HG03460 (cell line): ENCODE measurements at regions not wholly inside any gene's neighbourhood (a gene's known extent, or its start where the extent isn't known, plus 50 kb on each side); places are given as distances from the start of the nearest gene placed in this dataset.

ENCODE experiments used
- ATAC-seq: cut with Tn5 transposase; IDR thresholded peaks from one replicate; pipeline ENCODE4 v1.9.1; 2021; ENCODE audit not compliant: unreplicated experiment

- no peak for ATAC-seq
Measured at GRCh38 chr3:59547874-59548273, 498.0 kb upstream of the CFAP20DC start.

- ATAC-seq, result no peak
Measured at GRCh38 chr3:59546522-59546921, 496.7 kb upstream of the CFAP20DC start.

- no peak for ATAC-seq
Measured at GRCh38 chr3:59545374-59545773, 495.5 kb upstream of the CFAP20DC start.

- ATAC-seq, result no peak
Measured at GRCh38 chr3:59542276-59542675, 492.5 kb upstream of the CFAP20DC start.

- ATAC-seq, result peak; percentile 84
Measured at GRCh38 chr3:59540696-59541095, 490.9 kb upstream of the CFAP20DC start.

GRCh38 chr3:59540241-59540640 lies 490.4 kb upstream of the CFAP20DC start:
- no peak for ATAC-seq

- no peak for ATAC-seq
Measured at GRCh38 chr3:59538753-59539432, 489.1 kb upstream of the CFAP20DC start.

- ATAC-seq, result no peak
Measured at GRCh38 chr3:59535791-59536221, 486.0 kb upstream of the CFAP20DC start.

GRCh38 chr3:59531994-59532393 lies 482.2 kb upstream of the CFAP20DC start:
- ATAC-seq, result no peak

- no peak for ATAC-seq
Measured at GRCh38 chr3:59531066-59531745, 481.4 kb upstream of the CFAP20DC start.

GRCh38 chr3:59528251-59528650 lies 478.4 kb upstream of the CFAP20DC start:
- no peak for ATAC-seq

GRCh38 chr3:59527493-59527892 lies 477.7 kb upstream of the CFAP20DC start:
- ATAC-seq, result no peak

GRCh38 chr3:59526999-59527398 lies 477.2 kb upstream of the CFAP20DC start:
- ATAC-seq, result no peak

GRCh38 chr3:59522550-59522949 lies 472.7 kb upstream of the CFAP20DC start:
- no peak for ATAC-seq

- no peak for ATAC-seq
Measured at GRCh38 chr3:59519094-59519493, 469.3 kb upstream of the CFAP20DC start.

GRCh38 chr3:59518283-59519055 lies 468.6 kb upstream of the CFAP20DC start:
- ATAC-seq, result no peak

- ATAC-seq, result no peak
Measured at GRCh38 chr3:59517388-59517787, 467.6 kb upstream of the CFAP20DC start.

GRCh38 chr3:59515966-59516365 lies 466.1 kb upstream of the CFAP20DC start:
- ATAC-seq, result no peak

GRCh38 chr3:59514865-59515482 lies 465.1 kb upstream of the CFAP20DC start:
- no peak for ATAC-seq

GRCh38 chr3:59513570-59513969 lies 463.7 kb upstream of the CFAP20DC start:
- no peak for ATAC-seq

- ATAC-seq, result no peak
Measured at GRCh38 chr3:59512066-59512465, 462.2 kb upstream of the CFAP20DC start.
